ENCODE measurements at regions not wholly inside any gene's neighbourhood (a gene's known extent, or its start where the extent isn't known, plus 50 kb on each side); places are given as distances from the start of the nearest gene placed in this dataset.

GRCh38 chr5:8615142-8615858, 746.4 kb downstream of the MTRR start:
- no peak for DNase-seq

- DNase-seq: no peak
Observed at GRCh38 chr5:8628521-8628920, 759.6 kb downstream of the MTRR start.

- no peak for DNase-seq
Observed at GRCh38 chr5:8633259-8633658, 764.3 kb downstream of the MTRR start.

GRCh38 chr5:8633696-8634095, 764.7 kb downstream of the MTRR start:
- no peak for DNase-seq

- DNase-seq: no peak
Observed at GRCh38 chr5:8634219-8634618, 765.3 kb downstream of the MTRR start.

GRCh38 chr5:8641786-8642505, 773.0 kb downstream of the MTRR start:
- no peak for DNase-seq

GRCh38 chr5:8644377-8644776, 775.4 kb downstream of the MTRR start:
- DNase-seq: no peak

GRCh38 chr5:8647111-8647510, 778.2 kb downstream of the MTRR start:
- DNase-seq: no peak

GRCh38 chr5:8650186-8650585, 781.2 kb downstream of the MTRR start:
- no peak for DNase-seq

GRCh38 chr5:8660133-8660893, 791.4 kb downstream of the MTRR start:
- no peak for DNase-seq

GRCh38 chr5:8663374-8663773, 794.4 kb downstream of the MTRR start:
- DNase-seq: no peak

- no peak for DNase-seq
Observed at GRCh38 chr5:8675182-8675581, 806.2 kb downstream of the MTRR start.

- no peak for DNase-seq
Observed at GRCh38 chr5:8676695-8677094, 807.7 kb downstream of the MTRR start.

- no peak for DNase-seq
Observed at GRCh38 chr5:8682381-8682780, 813.4 kb downstream of the MTRR start.

GRCh38 chr5:8683496-8683895, 814.5 kb downstream of the MTRR start:
- peak in 2 of 56 donors; percentile 2 to 5 for DNase-seq

GRCh38 chr5:8685704-8686103, 816.8 kb downstream of the MTRR start:
- no peak for DNase-seq

GRCh38 chr5:8686707-8687106, 817.8 kb downstream of the MTRR start:
- DNase-seq: no peak

- no peak for DNase-seq
Observed at GRCh38 chr5:8689773-8690172, 820.8 kb downstream of the MTRR start.

- no peak for DNase-seq
Observed at GRCh38 chr5:8691221-8691620, 822.3 kb downstream of the MTRR start.

GRCh38 chr5:8693341-8693844, 824.4 kb downstream of the MTRR start:
- no peak for DNase-seq

GRCh38 chr5:8694545-8694944, 825.6 kb downstream of the MTRR start:
- no peak for DNase-seq
